C4-2B (cell line): ENCODE measurements at regions not wholly inside any gene's neighbourhood (a gene's known extent, or its start where the extent isn't known, plus 50 kb on each side); places are given as distances from the start of the nearest gene placed in this dataset.
"Not testable (repeated sequence)": the region's sequence is repeated elsewhere in the genome, so short reads cannot be mapped to it uniquely, and the experiment has no call there.

Experiments
- H3K27ac ChIP-seq: fragments of 450-650 bp; 2 replicates; pipeline ENCODE4 v1.5.1; 2017
- CTCF ChIP-seq: fragments of 450-650 bp; conservative IDR thresholded peaks from 2 replicates; pipeline ENCODE4 v1.5.1; 2017; ENCODE audit warnings: mild to moderate bottlenecking
- ZFX ChIP-seq: fragments of 450-650 bp; IDR thresholded peaks from 2 replicates; pipeline ENCODE4 v1.6.1; 2017

- no peak overlapping the region for H3K27ac ChIP-seq
- TF ChIP-seq ZFX (no peak), CTCF (no peak)
These were observed 58.6 kb upstream of the CNTNAP2 start for GRCh38 chr7:146057958-146058357.

DNA sequence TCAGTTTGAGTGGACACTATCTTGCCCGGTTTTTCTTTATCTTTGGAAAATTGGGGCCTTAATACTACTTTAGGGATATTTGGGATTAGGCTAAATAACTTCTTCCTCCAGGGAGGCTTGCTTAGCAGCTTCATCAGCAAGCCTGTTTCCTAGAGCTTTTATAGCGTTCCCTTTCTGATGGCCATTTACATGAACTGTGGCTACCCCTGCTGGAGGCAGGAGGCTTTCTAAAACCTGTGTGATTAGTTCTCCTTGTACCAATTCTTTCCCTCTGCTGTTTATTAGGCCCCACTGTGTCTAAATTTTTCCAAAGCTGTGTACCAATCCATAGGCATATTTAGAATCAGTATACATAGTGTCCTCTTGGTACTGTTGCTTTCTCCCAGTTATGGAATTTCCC is 61.7 kb upstream of the CNTNAP2 start:
- no peak overlapping the region for H3K27ac ChIP-seq
- TF ChIP-seq ZFX (no peak), CTCF (no peak)

DNA sequence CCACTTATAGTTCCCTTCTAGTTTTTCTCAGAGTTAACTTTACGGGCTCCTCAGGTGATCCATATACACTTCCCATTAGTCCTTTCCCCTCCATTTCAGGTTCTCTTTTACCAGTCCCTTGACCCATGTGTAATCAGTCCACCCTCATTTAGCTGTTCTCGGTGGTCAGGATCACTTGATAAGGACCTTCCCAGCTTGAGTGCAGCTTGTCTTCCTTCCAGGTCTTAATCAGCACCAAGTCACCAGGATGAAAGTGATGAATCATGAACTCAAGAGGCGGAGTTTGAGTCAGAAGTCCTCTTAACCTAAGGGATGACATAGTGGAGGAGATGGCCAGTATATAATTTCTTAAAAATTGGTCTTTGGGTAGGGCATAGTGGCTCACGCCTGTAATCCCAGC is 63.1 kb upstream of the CNTNAP2 start:
- no peak for TF ChIP-seq ZFX
- TF ChIP-seq CTCF: no peak
- H3K27ac ChIP-seq: no peak overlapping the region

GRCh38 chr7:146043310-146043709 is 73.3 kb upstream of the CNTNAP2 start:
- not testable (repeated sequence) for H3K27ac ChIP-seq

DNA sequence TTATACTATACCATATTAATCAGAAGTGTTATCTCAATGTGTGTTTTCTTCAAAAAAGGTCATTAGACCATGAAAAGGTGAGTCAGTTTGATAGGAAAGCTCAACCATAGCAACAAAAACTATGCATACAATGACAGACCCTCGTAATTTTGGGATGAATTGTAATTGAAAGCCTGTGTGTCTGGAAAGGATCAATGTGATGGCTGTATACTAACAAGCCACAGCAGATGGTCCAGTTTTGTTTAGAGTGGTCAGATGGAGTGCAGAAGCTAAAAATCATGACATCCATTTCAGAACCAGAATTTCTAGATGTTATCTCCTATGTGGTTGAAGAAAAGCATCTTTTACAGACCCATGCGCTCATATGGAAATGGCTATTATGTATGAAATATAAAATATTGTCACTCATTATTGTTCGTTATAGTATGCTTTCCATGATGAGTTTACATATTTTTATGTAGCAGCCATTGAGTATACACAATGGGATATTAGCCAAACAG is 88.3 kb upstream of the CNTNAP2 start:
- no peak overlapping the region for H3K27ac ChIP-seq
- TF ChIP-seq ZFX (no peak), CTCF (no peak)

- no peak overlapping the region for H3K27ac ChIP-seq
- TF ChIP-seq CTCF (no peak), ZFX (no peak)
These were observed 89.4 kb upstream of the CNTNAP2 start for GRCh38 chr7:146027243-146027642.

- TF ChIP-seq CTCF (no peak), ZFX (no peak)
These were observed 93.8 kb upstream of the CNTNAP2 start for GRCh38 chr7:146022776-146023175.

GRCh38 chr7:146019041-146020004 is 97.3 kb upstream of the CNTNAP2 start:
- peak overlapping the region; percentile 18; the same call in 1 of the 2 replicates for H3K27ac ChIP-seq

More at GRCh38 chr7:146022776-146023175, 93.8 kb upstream of the CNTNAP2 start:
- H3K27ac ChIP-seq: no peak overlapping the region

DNA sequence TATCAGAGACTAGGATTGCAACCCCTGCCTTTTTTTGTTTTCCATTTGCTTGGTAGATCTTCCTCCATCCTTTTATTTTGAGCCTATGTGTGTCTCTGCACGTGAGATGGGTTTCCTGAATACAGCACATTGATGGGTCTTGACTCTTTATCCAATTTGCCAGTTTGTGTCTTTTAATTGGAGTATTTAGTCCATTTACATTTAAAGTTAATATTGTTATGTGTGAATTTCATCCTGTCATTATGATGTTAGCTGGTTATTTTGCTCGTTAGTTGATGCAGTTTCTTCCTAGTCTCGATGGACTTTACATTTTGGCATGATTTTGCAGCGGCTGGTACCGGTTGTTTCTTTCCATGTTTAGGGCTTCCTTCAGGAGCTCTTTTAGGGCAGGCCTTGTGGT is 99.2 kb upstream of the CNTNAP2 start:
- not testable (repeated sequence) for H3K27ac ChIP-seq

- not testable (repeated sequence) for H3K27ac ChIP-seq
These were observed 102.4 kb upstream of the CNTNAP2 start for GRCh38 chr7:146014154-146014553.
